Memory B cell (primary cell): ENCODE measurements at regions not wholly inside any gene's neighbourhood (a gene's known extent, or its start where the extent isn't known, plus 50 kb on each side); places are given as distances from the start of the nearest gene placed in this dataset.

Experiments used
- ATAC-seq: fragments of 150-1000 bp; cut with Tn5 transposase; 2 replicates; pipeline ENCODE4 v1.10.0; 2021; ENCODE audit warnings: low read depth, mild to moderate bottlenecking, moderate library complexity
- DNase-seq, 2 donors: peaks; one replicate each; pipeline ENCODE4 v3.0.0; 2022; ENCODE audit warnings: low spot score in 2 of 2
- H3K27ac Mint-ChIP-seq: one replicate; pipeline ENCODE4 v1.8.0; 2022; ENCODE audit warnings: mild to moderate bottlenecking, moderate library complexity, mixed read lengths
- H3K27me3 Mint-ChIP-seq: one replicate; pipeline ENCODE4 v1.8.0; 2022; ENCODE audit warnings: mixed read lengths
- H3K36me3 Mint-ChIP-seq: one replicate; pipeline ENCODE4 v1.8.0; 2022; ENCODE audit warnings: mild to moderate bottlenecking, mixed read lengths
- H3K4me1 Mint-ChIP-seq: one replicate; pipeline ENCODE4 v1.8.0; 2022; ENCODE audit warnings: mixed read lengths
- H3K4me3 Mint-ChIP-seq: one replicate; pipeline ENCODE4 v1.8.0; 2022; ENCODE audit warnings: mild to moderate bottlenecking, moderate library complexity, mixed read lengths
- H3K9me3 Mint-ChIP-seq: one replicate; pipeline ENCODE4 v1.8.0; 2022; ENCODE audit warnings: mixed read lengths

- ATAC-seq = no peak
- Mint-ChIP-seq H3K9me3 (no peaks in the 10 kb centered on the region), H3K4me3 (no peak overlapping the region), H3K27ac (no peak overlapping the region), H3K4me1 (peaks cover 5% of the 10 kb centered on the region), H3K27me3 (no peaks in the 10 kb centered on the region), H3K36me3 (no peaks in the 10 kb centered on the region)
- no peak for DNase-seq
These were observed 240.6 kb upstream of the PDGFD start for GRCh38 chr11:104404231-104405175.

GRCh38 chr11:104402812-104403521 lies 239.0 kb upstream of the PDGFD start:
- Mint-ChIP-seq H3K4me3 (no peak overlapping the region), H3K4me1 (peaks cover 5% of the 10 kb centered on the region), H3K27ac (no peak overlapping the region), H3K36me3 (no peaks in the 10 kb centered on the region), H3K9me3 (no peaks in the 10 kb centered on the region), H3K27me3 (no peaks in the 10 kb centered on the region)
- ATAC-seq (peak; percentile 34), DNase-seq (no peak)

- no peak overlapping the region for H3K4me3 Mint-ChIP-seq
- no peak overlapping the region for H3K27ac Mint-ChIP-seq
- H3K36me3 Mint-ChIP-seq = no peaks in the 10 kb centered on the region
- no peaks in the 10 kb centered on the region for H3K4me1 Mint-ChIP-seq
- H3K27me3 Mint-ChIP-seq = peaks cover 2% of the 10 kb centered on the region
- DNase-seq = no peak
- no peaks in the 10 kb centered on the region for H3K9me3 Mint-ChIP-seq
- no peak for ATAC-seq
These were observed 230.6 kb upstream of the PDGFD start for GRCh38 chr11:104394508-104394907.

GRCh38 chr11:104390651-104391050 lies 226.7 kb upstream of the PDGFD start:
- DNase-seq (no peak), ATAC-seq (no peak)
- no peak overlapping the region for H3K4me3 Mint-ChIP-seq
- no peaks in the 10 kb centered on the region for H3K4me1 Mint-ChIP-seq
- no peaks in the 10 kb centered on the region for H3K9me3 Mint-ChIP-seq
- H3K27me3 Mint-ChIP-seq = peaks cover 2% of the 10 kb centered on the region
- H3K36me3 Mint-ChIP-seq = no peaks in the 10 kb centered on the region
- H3K27ac Mint-ChIP-seq = no peak overlapping the region

- Mint-ChIP-seq H3K9me3 (no peaks in the 10 kb centered on the region), H3K27me3 (no peaks in the 10 kb centered on the region), H3K4me3 (no peak overlapping the region), H3K36me3 (no peaks in the 10 kb centered on the region), H3K4me1 (no peaks in the 10 kb centered on the region), H3K27ac (no peak overlapping the region)
- DNase-seq (no peak), ATAC-seq (no peak)
These were observed 221.9 kb upstream of the PDGFD start for GRCh38 chr11:104385884-104386283.

GRCh38 chr11:104380358-104380757 lies 216.4 kb upstream of the PDGFD start:
- Mint-ChIP-seq H3K36me3 (no peaks in the 10 kb centered on the region), H3K4me3 (no peak overlapping the region), H3K27ac (no peak overlapping the region), H3K27me3 (no peaks in the 10 kb centered on the region), H3K9me3 (no peaks in the 10 kb centered on the region), H3K4me1 (no peaks in the 10 kb centered on the region)
- no peak for ATAC-seq
- no peak for DNase-seq

GRCh38 chr11:104372111-104372510 lies 208.2 kb upstream of the PDGFD start:
- Mint-ChIP-seq H3K27ac (no peak overlapping the region), H3K4me3 (no peak overlapping the region), H3K9me3 (no peaks in the 10 kb centered on the region), H3K27me3 (no peaks in the 10 kb centered on the region), H3K4me1 (peaks cover 2% of the 10 kb centered on the region), H3K36me3 (no peaks in the 10 kb centered on the region)
- DNase-seq (no peak), ATAC-seq (no peak)

GRCh38 chr11:104370478-104370877 lies 206.5 kb upstream of the PDGFD start:
- Mint-ChIP-seq H3K4me3 (no peak overlapping the region), H3K27ac (no peak overlapping the region), H3K4me1 (peaks cover 2% of the 10 kb centered on the region), H3K36me3 (no peaks in the 10 kb centered on the region), H3K27me3 (no peaks in the 10 kb centered on the region), H3K9me3 (no peaks in the 10 kb centered on the region)
- ATAC-seq (peak; percentile 64), DNase-seq (no peak)

GRCh38 chr11:104369761-104370160 lies 205.8 kb upstream of the PDGFD start:
- H3K27me3 Mint-ChIP-seq = no peaks in the 10 kb centered on the region
- no peak overlapping the region for H3K27ac Mint-ChIP-seq
- no peak overlapping the region for H3K4me3 Mint-ChIP-seq
- peaks cover 2% of the 10 kb centered on the region for H3K4me1 Mint-ChIP-seq
- H3K9me3 Mint-ChIP-seq = no peaks in the 10 kb centered on the region
- ATAC-seq (no peak), DNase-seq (no peak)
- no peaks in the 10 kb centered on the region for H3K36me3 Mint-ChIP-seq

GRCh38 chr11:104366321-104366734 lies 202.4 kb upstream of the PDGFD start:
- DNase-seq = no peak
- ATAC-seq = no peak
- no peak overlapping the region for H3K4me3 Mint-ChIP-seq
- peaks cover 2% of the 10 kb centered on the region for H3K4me1 Mint-ChIP-seq
- no peaks in the 10 kb centered on the region for H3K36me3 Mint-ChIP-seq
- H3K9me3 Mint-ChIP-seq = no peaks in the 10 kb centered on the region
- H3K27ac Mint-ChIP-seq = no peak overlapping the region
- peaks cover 4% of the 10 kb centered on the region for H3K27me3 Mint-ChIP-seq

- ATAC-seq (no peak), DNase-seq (no peak)
- no peaks in the 10 kb centered on the region for H3K9me3 Mint-ChIP-seq
- no peaks in the 10 kb centered on the region for H3K36me3 Mint-ChIP-seq
- H3K27ac Mint-ChIP-seq = no peak overlapping the region
- peaks cover 2% of the 10 kb centered on the region for H3K4me1 Mint-ChIP-seq
- H3K27me3 Mint-ChIP-seq = peaks cover 4% of the 10 kb centered on the region
- no peak overlapping the region for H3K4me3 Mint-ChIP-seq
These were observed 201.7 kb upstream of the PDGFD start for GRCh38 chr11:104365676-104366075.

- H3K4me3 Mint-ChIP-seq = no peak overlapping the region
- H3K27ac Mint-ChIP-seq = no peak overlapping the region
- H3K9me3 Mint-ChIP-seq = no peaks in the 10 kb centered on the region
- H3K27me3 Mint-ChIP-seq = peaks cover 4% of the 10 kb centered on the region
- no peak for DNase-seq
- no peaks in the 10 kb centered on the region for H3K4me1 Mint-ChIP-seq
- ATAC-seq = no peak
- no peaks in the 10 kb centered on the region for H3K36me3 Mint-ChIP-seq
These were observed 198.0 kb upstream of the PDGFD start for GRCh38 chr11:104361975-104362374.

- no peak overlapping the region for H3K4me3 Mint-ChIP-seq
- H3K27ac Mint-ChIP-seq = no peak overlapping the region
- ATAC-seq (no peak), DNase-seq (no peak)
- H3K36me3 Mint-ChIP-seq = no peaks in the 10 kb centered on the region
- peaks cover 9% of the 10 kb centered on the region for H3K9me3 Mint-ChIP-seq
- H3K4me1 Mint-ChIP-seq = peaks cover 4% of the 10 kb centered on the region
- peaks cover 2% of the 10 kb centered on the region for H3K27me3 Mint-ChIP-seq
These were observed 188.1 kb upstream of the PDGFD start for GRCh38 chr11:104352036-104352435.

- Mint-ChIP-seq H3K36me3 (no peaks in the 10 kb centered on the region), H3K27me3 (peaks cover 2% of the 10 kb centered on the region), H3K9me3 (no peaks in the 10 kb centered on the region), H3K4me1 (peaks cover 3% of the 10 kb centered on the region), H3K27ac (no peak overlapping the region), H3K4me3 (no peak overlapping the region)
- DNase-seq (no peak), ATAC-seq (no peak)
These were observed 179.6 kb upstream of the PDGFD start for GRCh38 chr11:104343578-104343977.
